ENCODE measurements at regions not wholly inside any gene's neighbourhood (a gene's known extent, or its start where the extent isn't known, plus 50 kb on each side); places are given as distances from the start of the nearest gene placed in this dataset.

GRCh38 chr5:89243611-89244010 is 360.6 kb upstream of the MEF2C start:
- Histone ChIP-seq H4K20me1 (ENCODE audit: insufficient read depth, poor library complexity, severe bottlenecking) (no peaks in the 10 kb centered on the region), H2AFZ (no peak overlapping the region), H3K9me2 (replicated peaks; ENCODE audit: insufficient read depth) (no peaks in the 10 kb centered on the region), H3K36me3 (replicated peaks; ENCODE audit: insufficient read depth, low read depth) (no peaks in the 10 kb centered on the region), H3K4me3 (no peak overlapping the region), H3K27ac (no peak overlapping the region), H3K4me2 (no peak overlapping the region), H3K79me2 (no peaks in the 10 kb centered on the region), H3K9me3 (ENCODE audit: low read depth) (peaks cover 3% of the 10 kb centered on the region), H3K27me3 (no peaks in the 10 kb centered on the region), H3K4me1 (ENCODE audit: insufficient read depth) (no peaks in the 10 kb centered on the region)
- TF ChIP-seq EZH2phosphoT487 (IDR thresholded peaks at IDR 0.05; ENCODE audit: low read depth, severe bottlenecking, unreplicated experiment) (no peak), EZH2 (IDR thresholded peaks at IDR 0.05; ENCODE audit: borderline replicate concordance) (no peak), CTCF (IDR thresholded peaks at IDR 0.05; ENCODE audit: poor library complexity) (no peak)
- DNase-seq (ENCODE audit: low spot score), result no peak
- 83% methylated on average over 1 of the region's 1 CpG for WGBS (ENCODE audit: low lambda C conversion rate, missing lambda C conversion rate)

- Histone ChIP-seq H3K27ac (no peak overlapping the region), H4K20me1 (ENCODE audit: insufficient read depth, poor library complexity, severe bottlenecking) (no peaks in the 10 kb centered on the region), H3K79me2 (no peaks in the 10 kb centered on the region), H3K9me3 (ENCODE audit: low read depth) (peaks cover 3% of the 10 kb centered on the region), H3K4me3 (no peak overlapping the region), H3K4me1 (ENCODE audit: insufficient read depth) (no peaks in the 10 kb centered on the region), H3K4me2 (no peak overlapping the region), H3K36me3 (replicated peaks; ENCODE audit: insufficient read depth, low read depth) (no peaks in the 10 kb centered on the region), H3K9me2 (replicated peaks; ENCODE audit: insufficient read depth) (no peaks in the 10 kb centered on the region), H2AFZ (no peak overlapping the region), H3K27me3 (no peaks in the 10 kb centered on the region)
- DNase-seq (ENCODE audit: low spot score), result no peak
- TF ChIP-seq EZH2phosphoT487 (IDR thresholded peaks at IDR 0.05; ENCODE audit: low read depth, severe bottlenecking, unreplicated experiment) (no peak), CTCF (IDR thresholded peaks at IDR 0.05; ENCODE audit: poor library complexity) (no peak), EZH2 (IDR thresholded peaks at IDR 0.05; ENCODE audit: borderline replicate concordance) (no peak)
These were observed 358.2 kb upstream of the MEF2C start for GRCh38 chr5:89241186-89241585.

- Histone ChIP-seq H4K20me1 (ENCODE audit: insufficient read depth, poor library complexity, severe bottlenecking) (no peaks in the 10 kb centered on the region), H3K4me1 (ENCODE audit: insufficient read depth) (no peaks in the 10 kb centered on the region), H3K36me3 (replicated peaks; ENCODE audit: insufficient read depth, low read depth) (no peaks in the 10 kb centered on the region), H3K4me2 (no peak overlapping the region), H3K27ac (no peak overlapping the region), H3K79me2 (no peaks in the 10 kb centered on the region), H2AFZ (no peak overlapping the region), H3K9me2 (replicated peaks; ENCODE audit: insufficient read depth) (no peaks in the 10 kb centered on the region), H3K27me3 (no peaks in the 10 kb centered on the region), H3K9me3 (ENCODE audit: low read depth) (peaks cover 2% of the 10 kb centered on the region), H3K4me3 (no peak overlapping the region)
- TF ChIP-seq EZH2phosphoT487 (IDR thresholded peaks at IDR 0.05; ENCODE audit: low read depth, severe bottlenecking, unreplicated experiment), result no peak
- no peak for TF ChIP-seq EZH2 (IDR thresholded peaks at IDR 0.05; ENCODE audit: borderline replicate concordance)
- no peak for TF ChIP-seq CTCF (IDR thresholded peaks at IDR 0.05; ENCODE audit: poor library complexity)
- no peak for DNase-seq (ENCODE audit: low spot score)
- 57% methylated on average over 1 of the region's 1 CpG for WGBS (ENCODE audit: low lambda C conversion rate, missing lambda C conversion rate)
These were observed 353.9 kb upstream of the MEF2C start for GRCh38 chr5:89236900-89237299.

- H2AFZ ChIP-seq, result no peak overlapping the region
- H3K27me3 ChIP-seq, result no peaks in the 10 kb centered on the region
- no peaks in the 10 kb centered on the region for H3K9me3 ChIP-seq (ENCODE audit: low read depth)
- H3K79me2 ChIP-seq, result no peaks in the 10 kb centered on the region
- TF ChIP-seq EZH2phosphoT487 (IDR thresholded peaks at IDR 0.05; ENCODE audit: low read depth, severe bottlenecking, unreplicated experiment) (no peak), EZH2 (IDR thresholded peaks at IDR 0.05; ENCODE audit: borderline replicate concordance) (no peak), CTCF (IDR thresholded peaks at IDR 0.05; ENCODE audit: poor library complexity) (no peak)
- DNase-seq (ENCODE audit: low spot score), result no peak
- no peak overlapping the region for H3K4me3 ChIP-seq
- no peaks in the 10 kb centered on the region for H3K4me1 ChIP-seq (ENCODE audit: insufficient read depth)
- H3K27ac ChIP-seq, result no peak overlapping the region
- no peak overlapping the region for H3K4me2 ChIP-seq
- no peaks in the 10 kb centered on the region for H3K36me3 ChIP-seq (replicated peaks; ENCODE audit: insufficient read depth, low read depth)
- no peaks in the 10 kb centered on the region for H4K20me1 ChIP-seq (ENCODE audit: insufficient read depth, poor library complexity, severe bottlenecking)
- no peaks in the 10 kb centered on the region for H3K9me2 ChIP-seq (replicated peaks; ENCODE audit: insufficient read depth)
These were observed 350.5 kb upstream of the MEF2C start for GRCh38 chr5:89233462-89233861.
